CD4-positive, alpha-beta T cell treated with Interleukin-6 for 4 hours (primary cell): ENCODE measurements at regions not wholly inside any gene's neighbourhood (a gene's known extent, or its start where the extent isn't known, plus 50 kb on each side); places are given as distances from the start of the nearest gene placed in this dataset.
"Not testable (repeated sequence)": the region's sequence is repeated elsewhere in the genome, so short reads cannot be mapped to it uniquely, and the experiment has no call there.

Experiments
- DNase-seq: peaks from one replicate; pipeline ENCODE4 v3.0.0-alpha.2; 2020; ENCODE audit warnings: mixed read lengths

DNA sequence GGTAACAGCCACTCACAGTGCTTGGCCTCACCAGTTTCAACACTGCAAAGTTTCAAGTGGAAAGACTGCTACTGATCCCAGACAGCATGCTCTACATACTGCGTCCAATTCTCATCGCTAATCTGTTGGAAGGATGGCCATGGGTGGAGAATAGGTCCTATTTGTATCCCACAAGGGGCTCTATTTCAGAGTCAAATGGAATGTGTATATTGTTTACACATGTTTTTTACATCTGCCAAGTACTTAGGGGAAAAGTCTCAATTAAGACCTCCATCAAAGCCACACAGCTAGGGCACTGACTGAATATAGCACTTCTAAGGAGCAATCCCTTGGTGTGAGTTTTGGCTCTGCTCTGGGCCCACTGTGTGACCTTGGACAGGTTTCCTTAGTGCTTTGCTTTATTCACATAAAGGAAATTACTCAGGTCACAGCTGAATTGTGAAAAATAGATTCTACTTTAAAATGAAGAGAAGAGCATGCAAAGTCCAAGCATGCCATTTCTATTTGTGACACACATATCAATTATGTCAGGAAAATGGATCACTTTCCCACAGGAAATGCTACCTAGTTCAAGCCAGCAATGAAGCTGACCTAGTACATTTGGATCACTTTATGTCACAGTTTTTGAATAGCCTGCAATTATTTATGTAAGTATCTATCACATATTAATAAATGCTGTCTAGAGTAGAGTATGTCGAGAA lies 112.9 kb upstream of the STK17B start:
- DNase-seq, result no peak

DNA sequence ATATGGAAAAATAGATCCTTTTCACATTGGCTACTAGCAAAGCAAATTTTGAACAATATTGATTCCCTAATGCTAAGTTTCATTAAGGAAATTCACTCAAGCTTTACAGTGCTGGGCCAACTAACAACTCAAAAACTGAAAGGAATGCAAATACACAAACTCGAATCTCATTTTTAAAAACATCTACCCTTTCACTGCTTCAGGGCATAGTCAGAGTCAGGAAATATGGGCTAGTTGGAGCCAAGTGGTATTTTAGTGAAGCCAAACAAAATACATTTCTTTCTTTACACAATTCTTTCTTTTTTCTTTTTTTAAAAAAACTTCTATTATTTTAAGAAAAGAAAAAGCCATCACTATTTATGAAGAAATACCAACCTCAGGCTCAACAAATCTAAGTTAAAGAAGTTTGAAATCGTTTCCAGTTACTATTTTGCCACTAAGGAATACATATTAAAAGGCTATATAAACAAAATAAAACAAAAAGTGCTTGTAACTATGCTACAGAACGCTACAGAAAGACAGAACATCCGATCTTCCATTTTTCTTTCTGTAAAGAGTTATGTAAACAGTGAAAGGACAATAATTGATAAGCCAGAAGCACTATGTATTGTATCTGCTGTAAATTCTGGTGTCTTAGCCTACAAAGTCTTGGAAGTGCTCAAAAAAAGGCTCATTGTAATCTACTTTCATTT lies 113.6 kb upstream of the STK17B start:
- DNase-seq, result no peak

DNA sequence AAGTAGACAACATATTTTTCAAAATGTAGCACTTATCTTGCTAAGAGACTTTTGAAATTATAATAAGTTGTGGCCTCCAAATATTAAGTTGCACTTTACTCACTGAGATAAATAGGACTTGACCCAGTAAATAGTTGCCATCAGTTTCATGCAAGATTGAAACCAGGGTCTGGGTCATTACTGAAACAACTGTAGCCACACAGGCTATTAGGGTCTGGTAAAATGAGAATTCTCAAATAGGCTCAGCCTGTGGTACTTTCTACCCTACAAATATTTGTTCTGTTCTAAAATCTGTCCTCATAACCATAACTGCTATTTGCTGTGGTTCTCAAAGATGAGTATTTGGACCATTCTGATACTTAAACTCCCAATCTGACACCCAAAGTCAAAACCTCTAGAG lies 115.4 kb upstream of the STK17B start:
- DNase-seq, result no peak

DNA sequence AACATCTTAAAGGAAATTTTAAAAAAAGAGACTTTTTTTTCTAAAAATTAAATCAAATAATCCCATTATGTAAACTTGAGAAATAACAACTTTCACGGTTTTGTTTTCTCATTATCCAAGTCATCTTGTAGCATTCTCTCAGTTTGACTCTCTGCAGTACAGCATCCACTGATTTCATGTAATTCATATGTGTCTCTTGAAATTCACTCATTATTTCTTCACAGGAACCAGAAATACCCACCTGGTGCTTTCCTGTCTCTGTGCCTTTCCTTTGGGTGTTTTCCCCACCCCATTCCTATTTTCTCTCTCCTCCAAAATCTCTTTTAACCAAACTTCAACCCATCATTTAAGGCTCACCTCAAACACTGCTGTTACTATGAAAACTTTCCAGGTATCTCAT lies 116.1 kb upstream of the STK17B start:
- no peak for DNase-seq

DNA sequence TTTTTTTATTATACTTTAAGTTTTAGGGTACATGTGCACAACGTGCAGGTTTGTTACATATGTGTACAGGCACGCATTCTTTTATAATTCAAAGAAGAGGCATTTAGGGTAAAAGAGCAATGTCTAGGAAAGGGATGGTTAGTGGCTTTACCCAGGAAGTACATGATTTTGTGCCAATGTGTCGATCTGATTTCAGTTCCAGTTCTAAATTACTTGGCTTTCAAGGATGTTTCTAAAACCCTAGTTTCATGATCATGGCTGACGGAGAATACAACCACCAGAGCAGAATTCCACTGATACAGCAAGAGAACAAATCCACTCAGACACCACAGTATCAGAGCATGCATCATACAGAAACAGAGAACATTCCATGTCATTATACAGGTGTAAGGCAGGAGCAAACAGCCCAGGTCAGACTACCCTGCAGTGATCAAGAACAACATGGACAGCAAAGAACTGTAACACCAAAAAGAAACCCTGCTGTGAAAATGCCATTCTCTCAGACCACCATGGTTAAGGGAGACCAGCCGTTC lies 116.7 kb upstream of the STK17B start:
- DNase-seq, result no peak

DNA sequence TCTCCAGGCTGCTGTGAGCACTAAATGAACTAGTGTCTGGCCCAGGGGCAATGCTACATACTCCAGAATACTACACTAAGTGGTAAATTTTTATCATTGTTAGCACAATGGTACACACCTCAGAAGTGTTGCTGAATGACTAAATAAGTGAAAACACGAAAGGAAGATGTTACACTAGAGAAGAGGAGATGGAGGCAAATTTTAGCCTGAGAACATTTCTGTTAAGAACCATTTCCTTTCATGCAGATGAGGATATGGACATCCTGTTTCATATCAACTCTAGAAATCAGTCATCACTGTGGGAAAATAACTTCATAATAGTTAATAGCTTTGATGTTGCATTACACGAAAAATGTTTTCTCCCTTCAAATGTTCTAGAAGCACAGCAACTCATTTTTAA lies 117.6 kb upstream of the STK17B start:
- no peak for DNase-seq

DNA sequence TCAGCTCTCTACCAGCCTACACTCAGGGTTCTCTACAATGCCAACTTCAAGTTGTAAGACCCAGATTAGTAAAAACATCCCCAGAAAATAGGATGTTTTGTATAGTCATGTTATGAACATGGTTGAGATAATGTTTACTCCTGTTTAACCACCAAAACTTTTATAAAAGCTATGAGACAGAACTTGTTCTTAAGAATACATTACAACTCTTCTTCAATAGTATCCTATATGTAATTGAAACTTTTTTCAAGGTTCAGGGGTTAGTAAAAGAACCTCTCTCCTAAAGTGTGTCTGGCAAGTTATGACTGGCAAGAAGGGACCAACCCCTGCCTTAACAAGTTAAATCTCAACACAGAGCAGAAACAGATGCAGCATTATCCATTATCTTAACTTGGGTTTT lies 118.8 kb upstream of the STK17B start:
- no peak for DNase-seq

DNA sequence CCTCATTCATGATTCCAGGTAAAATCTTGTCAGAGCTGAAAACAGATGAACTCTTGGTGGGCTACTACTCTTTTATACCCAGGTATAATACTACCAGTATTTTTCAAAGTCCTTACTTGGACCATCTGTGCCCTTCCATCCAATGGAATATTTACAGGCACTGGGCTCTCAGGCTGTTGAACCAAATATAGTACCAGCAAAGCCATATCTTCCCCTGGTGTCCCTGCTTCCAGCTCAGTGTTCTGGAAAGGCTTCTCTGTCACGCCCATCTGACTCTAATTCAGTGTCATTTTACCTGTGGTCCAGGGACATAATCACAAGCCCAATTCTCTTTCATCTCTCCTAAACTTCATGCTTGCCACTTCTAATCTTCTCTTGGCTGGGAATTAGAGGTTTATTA lies 119.2 kb upstream of the STK17B start:
- no peak for DNase-seq

DNA sequence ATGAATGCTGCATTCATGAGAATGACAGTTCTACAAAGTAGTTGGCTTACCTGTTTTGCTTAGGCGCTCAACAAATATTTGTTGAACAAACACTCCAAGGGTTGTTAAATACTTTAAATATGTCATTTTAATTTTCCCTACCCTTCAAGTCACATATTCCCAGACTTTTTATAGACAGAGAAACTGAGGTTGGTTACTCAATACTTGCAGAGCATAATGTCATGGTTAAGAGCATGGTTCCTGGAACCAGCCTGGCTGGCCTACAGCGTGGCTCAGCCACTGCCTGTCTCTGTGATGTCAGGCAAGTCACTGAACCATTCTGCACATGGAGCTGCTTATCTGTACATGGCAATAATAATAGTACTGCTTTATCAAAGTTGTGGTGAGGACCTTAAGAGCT lies 120.0 kb upstream of the STK17B start:
- no peak for DNase-seq

DNA sequence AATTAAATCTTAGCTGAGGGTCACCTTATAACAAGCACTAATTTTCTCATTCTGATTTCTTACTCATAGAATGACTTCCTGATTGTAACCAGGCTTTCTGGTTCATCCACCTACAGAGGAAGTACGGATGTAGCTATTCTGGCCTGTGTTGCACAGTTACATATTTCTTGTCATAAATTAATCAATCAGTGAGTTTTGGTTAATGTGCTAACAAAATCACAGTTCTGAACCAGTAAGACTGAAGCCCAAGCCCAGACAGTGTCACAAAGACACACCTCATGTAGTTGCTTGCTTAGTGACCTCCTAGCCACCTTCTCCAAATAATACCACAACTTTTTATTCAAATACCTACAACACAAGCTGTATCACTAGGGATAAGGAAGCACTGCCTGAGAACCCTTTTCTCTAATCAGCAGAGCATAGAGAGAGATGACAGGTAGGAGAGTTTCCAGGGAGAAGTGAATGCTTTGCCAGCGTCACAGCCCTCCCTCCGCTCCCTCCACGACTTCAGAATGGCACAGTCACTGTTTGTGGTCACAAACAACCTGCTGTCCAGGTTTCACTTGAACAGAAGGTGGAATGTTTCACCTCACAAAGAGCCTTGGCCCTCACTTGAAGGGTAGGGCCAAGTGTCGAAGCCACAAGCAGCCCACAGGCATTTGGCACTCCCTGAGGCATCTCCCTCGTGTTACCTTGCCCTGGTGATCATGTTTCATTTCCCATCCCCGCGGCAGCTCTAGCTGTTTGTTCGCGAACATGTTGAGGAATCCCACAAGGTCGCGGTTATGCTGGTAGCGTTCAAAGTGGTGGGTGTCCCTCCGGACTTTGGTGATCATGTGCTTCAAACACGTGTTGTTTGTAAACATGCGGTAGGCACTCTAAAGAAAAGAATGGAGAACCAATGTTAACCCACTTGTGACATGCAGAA lies 120.8 kb upstream of the STK17B start:
- no peak for DNase-seq

DNA sequence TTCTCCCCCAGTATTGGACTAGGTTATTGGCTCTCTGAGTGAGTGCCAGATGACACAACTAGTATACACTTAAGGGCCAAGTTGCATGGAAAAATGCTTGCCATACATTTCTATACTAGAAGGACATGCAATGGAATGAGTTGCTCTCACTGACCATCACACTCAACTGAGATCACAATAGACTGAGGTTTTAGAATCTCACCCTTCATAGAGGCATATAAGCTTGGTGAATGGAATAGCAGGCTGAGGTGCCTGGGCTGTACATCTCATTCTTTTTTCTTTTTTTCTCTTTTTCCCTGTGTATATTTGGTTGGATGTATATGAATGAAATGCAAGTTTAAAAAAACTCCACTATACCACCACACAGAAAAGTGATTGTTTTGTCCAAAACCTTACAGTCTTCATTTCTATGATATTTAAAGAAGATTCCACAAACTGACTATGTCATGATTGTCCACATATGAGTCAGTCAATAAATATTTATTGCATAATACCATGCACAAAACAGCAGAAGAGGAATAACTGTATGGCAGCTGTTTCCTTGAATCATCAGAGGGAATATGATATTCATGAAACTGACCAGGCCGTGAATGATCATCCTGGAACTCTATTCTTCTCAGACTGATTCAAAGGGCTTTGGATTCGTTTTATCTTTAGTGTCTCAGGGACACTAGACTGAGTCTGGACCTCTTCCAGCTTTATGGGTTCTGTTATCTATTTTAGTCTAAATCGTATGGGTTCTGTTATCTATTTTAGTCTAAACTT lies 122.6 kb upstream of the STK17B start:
- DNase-seq, result no peak

DNA sequence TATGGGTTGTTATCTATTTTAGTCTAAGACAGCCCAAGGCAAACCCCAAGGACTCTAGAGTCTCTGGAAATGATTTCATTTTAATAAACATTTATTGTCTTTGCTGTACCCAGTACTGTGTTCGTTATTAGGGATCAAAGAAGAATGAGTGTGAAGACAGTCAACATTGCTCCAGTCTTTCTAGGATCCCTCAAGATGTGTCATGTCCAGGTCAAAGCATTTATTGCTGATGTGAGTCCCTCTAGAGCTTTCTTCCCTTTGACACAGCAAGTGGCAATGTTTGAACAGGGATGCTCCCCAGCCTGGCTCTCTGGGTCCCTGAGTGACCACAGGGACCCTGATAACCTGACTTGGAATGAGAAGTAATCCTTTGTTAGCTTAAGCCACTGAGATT lies 123.1 kb upstream of the STK17B start:
- no peak for DNase-seq

DNA sequence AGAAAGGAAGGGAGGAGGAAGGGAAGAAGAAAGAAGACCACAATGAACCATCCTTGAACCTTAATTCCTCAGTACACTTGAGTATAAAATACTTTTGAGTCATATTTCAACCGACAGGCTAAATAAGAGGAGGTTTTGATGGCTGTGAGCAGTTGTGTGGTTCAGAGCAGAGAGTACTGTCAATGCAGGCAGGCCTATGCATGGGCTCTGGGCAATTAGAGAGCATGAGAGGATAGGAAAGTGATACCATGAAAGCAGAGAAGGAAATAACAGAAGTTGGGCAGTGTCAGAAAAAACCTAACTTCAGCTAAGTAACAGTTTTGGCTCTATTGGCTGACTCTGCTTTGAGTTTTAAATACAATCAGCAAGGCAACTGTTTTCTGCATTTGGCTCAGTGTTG lies 123.6 kb upstream of the STK17B start:
- no peak for DNase-seq

DNA sequence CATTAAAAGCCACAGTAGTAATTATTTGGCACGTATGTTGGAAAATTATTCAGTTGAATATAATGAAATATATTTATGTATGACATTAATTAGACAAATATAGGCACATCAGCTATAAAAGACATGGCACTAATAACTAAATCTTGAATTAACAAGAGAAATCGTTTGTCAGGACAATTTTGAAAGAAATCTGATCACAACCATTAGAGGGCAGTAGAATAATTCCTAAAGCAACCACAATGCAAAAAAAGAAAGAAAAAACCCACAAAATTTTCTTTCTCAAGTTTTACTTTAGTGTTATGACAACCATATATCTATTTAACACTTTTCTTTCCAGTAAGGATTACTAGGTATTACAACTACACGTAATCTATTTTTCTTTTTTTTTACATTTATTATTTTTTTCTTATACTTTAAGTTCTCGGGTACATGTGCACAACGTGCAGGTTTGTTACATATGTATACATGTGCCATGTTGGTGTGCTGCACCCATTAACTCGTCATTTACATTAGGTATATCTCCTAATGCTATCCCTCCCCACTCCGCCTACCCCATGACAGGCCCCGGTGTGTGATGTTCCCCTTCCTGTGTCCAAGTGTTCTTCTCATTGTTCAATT lies 126.8 kb upstream of the STK17B start:
- not testable (repeated sequence) for DNase-seq

DNA sequence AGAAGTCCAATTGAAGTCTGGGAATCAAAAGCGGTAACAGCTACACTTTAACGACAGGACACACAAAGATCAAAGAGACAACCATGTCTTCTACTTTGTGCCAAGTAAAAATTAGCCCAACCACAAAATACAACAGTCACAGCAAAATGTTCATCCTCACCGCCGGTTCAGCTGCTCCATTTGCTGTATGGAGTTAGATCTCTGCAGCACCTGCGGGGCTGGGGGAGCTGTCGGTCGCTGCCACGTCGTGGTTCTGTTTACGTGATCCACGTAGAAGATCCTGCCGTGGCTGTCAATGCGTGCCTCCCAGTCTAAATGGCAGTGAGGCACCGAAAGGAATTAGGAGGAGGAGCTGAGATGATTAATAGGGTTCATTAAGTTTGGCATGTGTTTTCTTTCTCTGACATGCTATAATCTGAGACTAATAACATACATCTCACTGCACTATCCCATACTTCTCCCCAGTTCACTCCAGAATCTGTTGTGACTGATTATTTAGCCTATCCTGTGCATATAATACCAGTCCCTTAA lies 136.5 kb upstream of the STK17B start:
- DNase-seq, result no peak

DNA sequence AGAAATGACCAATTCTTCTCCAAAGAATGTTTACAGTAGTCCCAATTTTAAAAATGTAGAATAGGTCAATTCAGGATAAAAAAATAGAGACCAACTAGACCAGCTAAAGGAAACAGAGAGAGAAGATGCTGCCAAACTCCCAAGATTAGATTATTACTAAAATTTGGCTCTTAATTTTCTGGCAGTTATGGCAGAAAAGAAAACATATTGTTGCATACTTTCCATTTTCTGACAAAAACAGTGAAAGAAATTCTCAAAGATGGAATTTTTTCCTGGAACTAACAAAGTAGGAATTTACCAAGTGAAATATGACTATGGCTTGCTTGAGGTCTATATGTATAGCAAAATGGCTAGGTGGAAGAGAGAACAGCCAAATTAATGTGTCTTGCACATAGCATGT lies 138.3 kb upstream of the STK17B start:
- DNase-seq, result no peak

DNA sequence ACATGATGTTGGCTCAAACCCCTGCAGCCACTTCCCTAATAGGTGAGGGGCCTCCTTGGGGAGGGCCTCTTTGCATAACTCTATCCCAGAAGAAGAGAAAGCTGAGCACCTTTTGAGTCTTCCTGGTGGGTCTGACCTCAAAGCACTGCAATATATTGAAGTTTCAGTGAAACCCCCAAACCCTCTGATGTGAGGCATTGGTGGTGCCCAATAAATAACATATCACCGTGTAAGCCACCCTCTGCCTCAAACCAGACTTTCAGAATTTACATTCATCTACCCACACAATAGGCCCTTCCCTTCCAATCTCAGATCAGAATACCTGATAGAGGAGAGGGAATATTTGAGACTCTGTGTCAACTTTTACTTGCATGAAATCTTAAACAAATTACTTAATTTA lies 142.8 kb upstream of the STK17B start:
- DNase-seq, result no peak

DNA sequence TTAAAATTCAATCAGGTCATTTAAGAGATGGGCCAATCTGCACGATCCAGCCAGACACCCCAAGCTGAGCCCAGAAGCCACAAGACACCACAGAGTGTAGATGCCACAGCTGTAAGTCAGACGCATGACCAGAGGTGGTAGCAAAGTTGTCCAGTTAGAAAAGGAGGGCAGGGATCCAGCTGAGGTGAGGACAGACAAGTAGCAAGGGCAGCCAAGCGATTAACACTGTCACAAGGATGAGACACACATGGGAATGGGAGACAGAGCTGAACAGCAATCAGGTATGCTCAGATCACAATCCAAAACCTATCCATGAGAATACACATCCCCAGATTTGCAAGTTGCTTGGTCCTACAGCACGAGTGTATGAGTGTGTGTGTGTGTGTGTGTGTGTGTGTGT lies 143.4 kb upstream of the STK17B start:
- DNase-seq, result no peak

DNA sequence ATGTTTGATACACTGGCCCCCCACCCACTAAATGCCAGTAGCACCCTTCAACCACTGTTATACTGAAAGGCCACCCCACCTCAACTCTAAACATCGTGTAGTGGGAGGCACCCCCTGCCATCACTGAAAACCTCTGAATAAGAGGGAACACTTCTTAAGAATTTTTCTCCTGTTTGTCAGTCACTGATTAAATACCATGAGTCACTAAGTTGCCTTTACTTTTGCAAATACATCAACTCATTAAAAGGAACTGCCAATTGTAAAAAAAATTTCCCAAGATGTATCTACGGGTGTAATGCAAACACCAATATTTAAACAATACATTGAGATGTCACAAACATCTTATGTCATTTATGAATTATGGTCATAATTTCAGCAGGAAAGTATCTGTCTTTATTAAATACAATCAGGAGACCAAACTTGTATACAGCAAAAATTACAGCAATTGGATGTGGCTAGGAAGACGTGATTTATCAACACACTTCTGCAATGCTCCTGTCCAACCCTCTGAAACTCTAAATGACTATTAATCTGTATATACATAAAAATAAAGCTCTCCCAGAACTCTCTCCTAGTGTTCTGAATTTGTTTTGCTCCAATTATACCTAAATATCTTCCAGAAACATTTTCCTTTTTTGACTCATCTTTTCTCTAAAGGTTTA lies 144.1 kb upstream of the STK17B start:
- no peak for DNase-seq

DNA sequence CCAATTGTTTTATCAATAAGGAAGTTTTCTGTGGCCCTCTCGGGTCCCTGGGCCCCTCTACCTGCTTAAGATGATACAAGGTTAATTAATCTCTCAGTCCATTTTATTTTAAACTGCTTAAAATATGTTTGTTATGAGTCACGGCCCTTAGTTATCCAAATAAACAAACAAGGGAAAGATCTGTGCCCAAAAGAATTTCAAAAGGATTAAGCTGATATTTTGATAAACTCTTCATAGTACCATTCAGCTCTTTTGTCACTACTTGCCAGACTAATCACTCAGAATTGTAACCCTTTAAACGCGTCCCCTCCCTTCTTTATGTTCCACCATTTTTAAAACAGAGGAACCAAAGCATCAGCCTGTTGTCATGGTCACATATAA lies 144.7 kb upstream of the STK17B start:
- no peak for DNase-seq
